B cell (primary cell): ENCODE measurements at regions not wholly inside any gene's neighbourhood (a gene's known extent, or its start where the extent isn't known, plus 50 kb on each side); places are given as distances from the start of the nearest gene placed in this dataset.

Source experiments
- ATAC-seq: fragments of 200-7000 bp; cut with Tn5 transposase; one replicate; pipeline ENCODE4 v1.10.0; 2021; ENCODE audit warnings: low read depth, mild to moderate bottlenecking, moderate number of reproducible peaks, moderate library complexity
- CTCF ChIA-PET: fragments of 350-600 bp; sonication (Branson Sonifier 250); formaldehyde crosslinking; loops from one replicate; lab custom pipeline; 2021; ENCODE audit warnings: antibody characterized with exemption, inconsistent platforms; lab: Charles Lee
- POLR2A ChIA-PET: fragments of 350-600 bp; sonication (Branson Sonifier 250); formaldehyde crosslinking; loops from one replicate; lab custom pipeline; 2021; ENCODE audit warnings: antibody characterized with exemption; lab: Charles Lee
- DNase-seq: peaks from one replicate; pipeline ENCODE4 v3.0.0; 2013
- H2AFZ ChIP-seq: 2 replicates; pipeline ENCODE4 v1.6.1; 2012; ENCODE audit warnings: mild to moderate bottlenecking, low read depth, low read length; ENCODE audit not compliant: insufficient read depth, poor library complexity, severe bottlenecking
- H3K27ac ChIP-seq, 2 donors: 1 replicate in 1 of 2; 2 replicates in 1 of 2; pipeline ENCODE4 v1.5.1; 2012 to 2013; ENCODE audit warnings: low read length in 2 of 2, mild to moderate bottlenecking in 2 of 2, moderate library complexity in 1 of 2
- H3K27me3 ChIP-seq, 4 experiments: fragments of 200-600 bp in 1 of 4; sonication (generic) in 1 of 4; replicated peaks in 1 of 4; 1 replicate in 2 of 4; 2 replicates in 2 of 4; pipeline versions ENCODE4 v1.6.1 to v1.7.0; 2013 to 2016; ENCODE audit warnings: low read length in 3 of 4, mild to moderate bottlenecking in 2 of 4, mixed read lengths in 1 of 4, moderate library complexity in 1 of 4; ENCODE audit not compliant: insufficient read depth in 4 of 4, control insufficient read depth in 3 of 4; ENCODE audit errors: control extremely low read depth in 1 of 4
- H3K36me3 ChIP-seq, 2 experiments: replicated peaks in 1 of 2; 1 replicate in 1 of 2; 2 replicates in 1 of 2; pipeline versions ENCODE4 v1.6.1 to v1.7.1; 2013; ENCODE audit warnings: low read length in 1 of 2; ENCODE audit not compliant: insufficient read depth in 2 of 2, control insufficient read depth in 1 of 2; ENCODE audit errors: control extremely low read depth in 1 of 2, extremely low read depth in 1 of 2
- H3K4me1 ChIP-seq, 2 donors: fragments of 200-600 bp in 1 of 2; sonication (generic) in 1 of 2; 1 replicate in 1 of 2; 2 replicates in 1 of 2; pipeline versions ENCODE4 v1.5.1 to v1.6.1; 2013 to 2017; ENCODE audit warnings: low read length in 2 of 2; ENCODE audit not compliant: control insufficient read depth in 2 of 2, insufficient read depth in 2 of 2
- H3K4me2 ChIP-seq: replicated peaks from 2 replicates; pipeline ENCODE3; 2012; ENCODE audit warnings: mild to moderate bottlenecking, low read depth, low read length; ENCODE audit not compliant: poor library complexity, severe bottlenecking
- H3K4me3 ChIP-seq, 5 experiments: fragments of 200-600 bp in 1 of 5; sonication (generic) in 1 of 5; 1 replicate in 3 of 5; 2 replicates in 2 of 5; pipeline versions ENCODE4 v1.5.1 to v1.7.0; 2011 to 2016; ENCODE audit warnings: low read length in 4 of 5, mild to moderate bottlenecking in 4 of 5, low read depth in 2 of 5, control low read depth in 1 of 5, moderate library complexity in 1 of 5; ENCODE audit not compliant: insufficient read depth in 1 of 5; ENCODE audit errors: control extremely low read depth in 1 of 5, extremely low read depth in 1 of 5
- H3K79me2 ChIP-seq: fragments of 200-600 bp; sonication (generic); one replicate; pipeline ENCODE4 v1.6.0; 2016; ENCODE audit warnings: low read length; ENCODE audit not compliant: control insufficient read depth, insufficient read depth
- H3K9ac ChIP-seq: fragments of 200-600 bp; sonication (generic); 2 replicates; pipeline ENCODE4 v1.6.1; 2017; ENCODE audit warnings: mild to moderate bottlenecking, low read length, moderate library complexity
- H3K9me3 ChIP-seq, 3 donors: one replicate each; pipeline versions ENCODE4 v1.6.1 to v1.7.1; 2013; ENCODE audit warnings: low read length in 2 of 3; ENCODE audit not compliant: control insufficient read depth in 2 of 3, insufficient read depth in 1 of 3; ENCODE audit errors: control extremely low read depth in 1 of 3
- H4K20me1 ChIP-seq: 2 replicates; pipeline ENCODE4 v1.6.0; 2012; ENCODE audit warnings: mild to moderate bottlenecking, low read length; ENCODE audit not compliant: insufficient read depth, control insufficient read depth, poor library complexity, severe bottlenecking
- H3K27ac Mint-ChIP-seq: one replicate; pipeline ENCODE4 v1.8.0; 2021; ENCODE audit warnings: mixed read lengths
- H3K27me3 Mint-ChIP-seq: one replicate; pipeline ENCODE4 v1.8.0; 2021; ENCODE audit warnings: mixed read lengths
- H3K4me1 Mint-ChIP-seq: one replicate; pipeline ENCODE4 v1.8.0; 2021; ENCODE audit warnings: mixed read lengths
- H3K4me3 Mint-ChIP-seq: one replicate; pipeline ENCODE4 v1.8.0; 2021; ENCODE audit warnings: mixed read lengths
- H3K9me3 Mint-ChIP-seq: one replicate; pipeline ENCODE4 v1.8.0; 2022; ENCODE audit warnings: mixed read lengths; ENCODE audit not compliant: insufficient read depth
- EZH2 ChIP-seq: IDR thresholded peaks from 2 replicates; pipeline ENCODE4 v1.6.1; 2012; ENCODE audit warnings: borderline replicate concordance, low read depth, mild to moderate bottlenecking, moderate library complexity, low read length; ENCODE audit not compliant: insufficient read depth, poor library complexity, severe bottlenecking
- WGBS: methylation state at CpG from one replicate; pipeline ENCODE4 v1.1.5; 2013; ENCODE audit warnings: missing lambda C conversion rate; ENCODE audit not compliant: insufficient coverage; 5-methylcytosine and 5-hydroxymethylcytosine counted together
- intact Hi-C: fragments of 100-400 bp; cut with micrococcal nuclease; formaldehyde crosslinking; loops from one replicate; pipeline ENCODE4 v1.10.0; 2022
- TF ChIP-seq, protein P1 (sequence below): fragments of 200-600 bp; IDR thresholded peaks from one replicate; pipeline ENCODE4 v1.8.0; 2022; ENCODE audit warnings: antibody characterized with exemption, mild to moderate bottlenecking

DNA sequence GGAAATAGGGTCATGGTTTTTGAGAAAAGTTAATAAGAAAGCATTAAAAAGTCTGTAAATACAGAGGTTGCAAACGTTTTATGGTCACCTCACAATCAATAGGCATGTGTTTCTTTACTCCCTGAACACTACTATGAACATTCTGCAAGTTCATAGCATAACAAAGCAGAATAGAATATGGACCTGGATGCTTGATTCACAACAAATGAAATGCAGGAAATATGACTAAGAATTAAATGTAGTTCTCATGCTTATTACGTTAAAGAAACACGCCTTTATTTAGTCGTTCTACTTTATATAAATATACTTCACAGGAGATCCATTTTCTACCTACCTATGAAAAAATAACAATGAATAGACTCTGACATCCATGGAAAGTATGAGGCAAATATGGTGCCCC lies 344.0 kb downstream of the KCTD12 start:
- ATAC-seq (no peak), DNase-seq (no peak)
- POLR2A ChIA-PET: no interaction called here
- no peak overlapping the region for H3K27ac Mint-ChIP-seq
- Histone ChIP-seq H3K9ac (no peak overlapping the region), H3K9me3 (peaks cover 0 to 3% (median 3%) of the 10 kb centered on the region in 3 donors), H3K36me3 (no peaks in the 10 kb centered on the region), H3K4me2 (no peak overlapping the region), H4K20me1 (no peaks in the 10 kb centered on the region), H3K79me2 (no peaks in the 10 kb centered on the region), H2AFZ (no peak overlapping the region), H3K4me1 (no peaks in the 10 kb centered on the region), H3K27me3 (peaks cover 0 to 5% (median 0%) of the 10 kb centered on the region in 4 experiments), H3K27ac (no peak overlapping the region), H3K4me3 (no peak overlapping the region)
- intact Hi-C loops: no loop called here
- peaks cover 3% of the 10 kb centered on the region for H3K27me3 Mint-ChIP-seq
- peaks cover 3% of the 10 kb centered on the region for H3K9me3 Mint-ChIP-seq
- CTCF ChIA-PET: no interaction called here
- no peak for TF ChIP-seq EZH2
- TF ChIP-seq, protein P1, sequence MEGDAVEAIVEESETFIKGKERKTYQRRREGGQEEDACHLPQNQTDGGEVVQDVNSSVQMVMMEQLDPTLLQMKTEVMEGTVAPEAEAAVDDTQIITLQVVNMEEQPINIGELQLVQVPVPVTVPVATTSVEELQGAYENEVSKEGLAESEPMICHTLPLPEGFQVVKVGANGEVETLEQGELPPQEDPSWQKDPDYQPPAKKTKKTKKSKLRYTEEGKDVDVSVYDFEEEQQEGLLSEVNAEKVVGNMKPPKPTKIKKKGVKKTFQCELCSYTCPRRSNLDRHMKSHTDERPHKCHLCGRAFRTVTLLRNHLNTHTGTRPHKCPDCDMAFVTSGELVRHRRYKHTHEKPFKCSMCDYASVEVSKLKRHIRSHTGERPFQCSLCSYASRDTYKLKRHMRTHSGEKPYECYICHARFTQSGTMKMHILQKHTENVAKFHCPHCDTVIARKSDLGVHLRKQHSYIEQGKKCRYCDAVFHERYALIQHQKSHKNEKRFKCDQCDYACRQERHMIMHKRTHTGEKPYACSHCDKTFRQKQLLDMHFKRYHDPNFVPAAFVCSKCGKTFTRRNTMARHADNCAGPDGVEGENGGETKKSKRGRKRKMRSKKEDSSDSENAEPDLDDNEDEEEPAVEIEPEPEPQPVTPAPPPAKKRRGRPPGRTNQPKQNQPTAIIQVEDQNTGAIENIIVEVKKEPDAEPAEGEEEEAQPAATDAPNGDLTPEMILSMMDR: no peak
- WGBS: no CpG with 5 or more reads among the region's 4 CpGs
- no peaks in the 10 kb centered on the region for H3K4me1 Mint-ChIP-seq
- no peak overlapping the region for H3K4me3 Mint-ChIP-seq

GRCh38 chr13:76538004-76538403 lies 348.2 kb downstream of the KCTD12 start:
- TF ChIP-seq EZH2: no peak
- TF ChIP-seq, protein P1: no peak
- no peak overlapping the region for H3K4me3 ChIP-seq
- Mint-ChIP-seq H3K4me1 (no peaks in the 10 kb centered on the region), H3K9me3 (peaks cover 4% of the 10 kb centered on the region), H3K27me3 (peaks cover 6% of the 10 kb centered on the region), H3K4me3 (no peak overlapping the region), H3K27ac (no peak overlapping the region)
- peaks cover 0 to 5% (median 0%) of the 10 kb centered on the region in 4 experiments for H3K27me3 ChIP-seq
- no peaks in the 10 kb centered on the region for H4K20me1 ChIP-seq
- DNase-seq (no peak), ATAC-seq (no peak)
- no peaks in the 10 kb centered on the region for H3K36me3 ChIP-seq
- POLR2A ChIA-PET: no interaction called here
- H3K4me1 ChIP-seq: no peaks in the 10 kb centered on the region
- WGBS: 70% methylated on average over 1 of the region's 3 CpGs
- peaks cover 0 to 3% (median 1%) of the 10 kb centered on the region in 3 donors for H3K9me3 ChIP-seq
- H3K9ac ChIP-seq: no peak overlapping the region
- no peak overlapping the region for H3K27ac ChIP-seq
- H2AFZ ChIP-seq: no peak overlapping the region
- H3K4me2 ChIP-seq: no peak overlapping the region
- intact Hi-C loops: no loop called here
- CTCF ChIA-PET: no interaction called here
- no peaks in the 10 kb centered on the region for H3K79me2 ChIP-seq
